ENCODE measurements at regions not wholly inside any gene's neighbourhood (a gene's known extent, or its start where the extent isn't known, plus 50 kb on each side); places are given as distances from the start of the nearest gene placed in this dataset.

DNA sequence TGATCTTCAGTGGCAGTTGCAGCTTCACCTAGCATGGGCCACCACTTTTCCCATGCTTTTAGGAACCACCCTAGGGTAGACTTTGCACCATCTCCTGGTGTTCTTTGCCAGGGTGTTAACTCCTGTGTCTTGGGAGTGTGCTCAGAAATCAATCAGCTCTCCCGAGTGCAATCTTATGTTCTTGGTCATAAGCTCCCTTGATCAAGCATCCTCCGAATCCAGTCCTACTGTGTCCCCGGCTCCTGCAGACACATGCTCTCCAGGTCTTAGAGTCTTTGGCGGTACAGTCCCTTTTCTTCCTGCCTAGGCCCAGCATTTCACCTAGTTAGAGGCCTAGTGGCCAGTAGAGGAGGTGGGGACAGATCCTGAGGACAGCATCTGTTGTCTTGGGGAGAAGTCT lies 74.7 kb upstream of the SYN2 start:
- no peaks in the 10 kb centered on the region for H3K79me2 ChIP-seq (ENCODE audit: insufficient read depth, low read length)
- H3F3A ChIP-seq (ENCODE audit: low read depth), result no peaks in the 10 kb centered on the region
- no peak overlapping the region for H2AFZ ChIP-seq (ENCODE audit: low read length)
- no peaks in the 10 kb centered on the region for H3K9me3 ChIP-seq (ENCODE audit: insufficient read depth, low read depth, low read length)
- no peak overlapping the region for H3K4me3 ChIP-seq (ENCODE audit: low read length, poor library complexity, severe bottlenecking)
- H4K20me1 ChIP-seq (ENCODE audit: insufficient read depth, low read length, poor library complexity, severe bottlenecking), result no peaks in the 10 kb centered on the region
- H3K9me2 ChIP-seq (replicated peaks; ENCODE audit: low read depth, low read length), result no peaks in the 10 kb centered on the region
- no peak overlapping the region for H3K4me2 ChIP-seq (ENCODE audit: low read depth, low read length, poor library complexity, severe bottlenecking)
- H3K4me1 ChIP-seq (ENCODE audit: insufficient read depth, low read length, poor library complexity, severe bottlenecking), result no peaks in the 10 kb centered on the region
- no peaks in the 10 kb centered on the region for H3K36me3 ChIP-seq (ENCODE audit: insufficient read depth, low read length)
- TF ChIP-seq, protein P1, sequence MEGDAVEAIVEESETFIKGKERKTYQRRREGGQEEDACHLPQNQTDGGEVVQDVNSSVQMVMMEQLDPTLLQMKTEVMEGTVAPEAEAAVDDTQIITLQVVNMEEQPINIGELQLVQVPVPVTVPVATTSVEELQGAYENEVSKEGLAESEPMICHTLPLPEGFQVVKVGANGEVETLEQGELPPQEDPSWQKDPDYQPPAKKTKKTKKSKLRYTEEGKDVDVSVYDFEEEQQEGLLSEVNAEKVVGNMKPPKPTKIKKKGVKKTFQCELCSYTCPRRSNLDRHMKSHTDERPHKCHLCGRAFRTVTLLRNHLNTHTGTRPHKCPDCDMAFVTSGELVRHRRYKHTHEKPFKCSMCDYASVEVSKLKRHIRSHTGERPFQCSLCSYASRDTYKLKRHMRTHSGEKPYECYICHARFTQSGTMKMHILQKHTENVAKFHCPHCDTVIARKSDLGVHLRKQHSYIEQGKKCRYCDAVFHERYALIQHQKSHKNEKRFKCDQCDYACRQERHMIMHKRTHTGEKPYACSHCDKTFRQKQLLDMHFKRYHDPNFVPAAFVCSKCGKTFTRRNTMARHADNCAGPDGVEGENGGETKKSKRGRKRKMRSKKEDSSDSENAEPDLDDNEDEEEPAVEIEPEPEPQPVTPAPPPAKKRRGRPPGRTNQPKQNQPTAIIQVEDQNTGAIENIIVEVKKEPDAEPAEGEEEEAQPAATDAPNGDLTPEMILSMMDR (conservative IDR thresholded peaks at IDR 0.05; ENCODE audit: low read length), result no peak
- no peak for TF ChIP-seq EZH2phosphoT487 (IDR thresholded peaks at IDR 0.05; ENCODE audit: borderline replicate concordance)
- H3K9ac ChIP-seq (ENCODE audit: low read depth, low read length, poor library complexity, severe bottlenecking), result no peak overlapping the region
- no peaks in the 10 kb centered on the region for H3K27me3 ChIP-seq (ENCODE audit: insufficient read depth, low read length, poor library complexity, severe bottlenecking)

DNA sequence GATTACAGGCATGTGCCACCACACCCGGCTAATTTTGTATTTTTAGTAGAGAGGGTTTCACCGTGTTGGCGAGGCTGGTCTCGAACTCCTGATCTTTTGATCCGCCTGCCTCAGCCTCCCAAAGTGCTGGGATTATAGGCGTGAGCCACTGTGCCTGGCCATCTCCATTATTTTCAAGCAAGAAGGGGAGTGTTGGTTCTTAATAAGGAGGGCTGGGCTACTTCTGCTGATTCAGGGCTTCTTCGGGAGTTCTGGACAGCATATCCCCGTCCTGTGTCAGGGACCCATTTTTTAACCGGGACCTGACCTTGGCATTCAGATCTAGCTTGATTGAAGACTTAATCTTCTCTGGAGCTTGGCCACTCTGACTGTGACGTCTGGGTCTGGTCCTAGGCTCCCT lies 74.1 kb upstream of the SYN2 start:
- no peaks in the 10 kb centered on the region for H3K79me2 ChIP-seq (ENCODE audit: insufficient read depth, low read length)
- H4K20me1 ChIP-seq (ENCODE audit: insufficient read depth, low read length, poor library complexity, severe bottlenecking), result no peaks in the 10 kb centered on the region
- H3K4me3 ChIP-seq (ENCODE audit: low read length, poor library complexity, severe bottlenecking), result no peak overlapping the region
- H3K9me3 ChIP-seq (ENCODE audit: insufficient read depth, low read depth, low read length), result no peaks in the 10 kb centered on the region
- no peaks in the 10 kb centered on the region for H3K36me3 ChIP-seq (ENCODE audit: insufficient read depth, low read length)
- TF ChIP-seq, protein P1 (conservative IDR thresholded peaks at IDR 0.05; ENCODE audit: low read length), result no peak
- no peak for TF ChIP-seq EZH2phosphoT487 (IDR thresholded peaks at IDR 0.05; ENCODE audit: borderline replicate concordance)
- no peak overlapping the region for H3K9ac ChIP-seq (ENCODE audit: low read depth, low read length, poor library complexity, severe bottlenecking)
- no peaks in the 10 kb centered on the region for H3F3A ChIP-seq (ENCODE audit: low read depth)
- no peak overlapping the region for H2AFZ ChIP-seq (ENCODE audit: low read length)
- H3K4me2 ChIP-seq (ENCODE audit: low read depth, low read length, poor library complexity, severe bottlenecking), result no peak overlapping the region
- no peaks in the 10 kb centered on the region for H3K4me1 ChIP-seq (ENCODE audit: insufficient read depth, low read length, poor library complexity, severe bottlenecking)
- no peaks in the 10 kb centered on the region for H3K9me2 ChIP-seq (replicated peaks; ENCODE audit: low read depth, low read length)
- no peaks in the 10 kb centered on the region for H3K27me3 ChIP-seq (ENCODE audit: insufficient read depth, low read length, poor library complexity, severe bottlenecking)

DNA sequence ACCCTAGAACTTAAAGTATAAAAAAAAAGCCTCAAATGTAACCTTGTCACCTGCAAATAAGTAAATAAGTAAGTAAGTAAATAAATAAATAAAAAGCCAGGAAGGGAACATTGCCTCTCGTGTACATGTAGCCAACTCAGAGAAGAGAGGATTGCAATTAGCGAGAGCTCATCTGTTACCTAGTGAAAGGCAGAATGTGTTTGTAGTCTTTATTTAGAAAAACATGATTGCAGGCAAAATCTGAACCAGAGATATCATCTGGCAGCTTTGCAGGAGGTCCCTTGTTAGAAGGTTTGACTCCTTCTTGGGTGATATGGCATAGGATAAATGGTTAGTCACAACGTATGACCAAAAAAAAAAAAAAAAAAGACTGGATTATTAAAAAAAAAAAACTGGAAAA lies 71.6 kb upstream of the SYN2 start:
- H3K9me2 ChIP-seq (replicated peaks; ENCODE audit: low read depth, low read length), result no peaks in the 10 kb centered on the region
- H4K20me1 ChIP-seq (ENCODE audit: insufficient read depth, low read length, poor library complexity, severe bottlenecking), result no peaks in the 10 kb centered on the region
- H3K36me3 ChIP-seq (ENCODE audit: insufficient read depth, low read length), result no peaks in the 10 kb centered on the region
- no peak overlapping the region for H3K9ac ChIP-seq (ENCODE audit: low read depth, low read length, poor library complexity, severe bottlenecking)
- no peaks in the 10 kb centered on the region for H3F3A ChIP-seq (ENCODE audit: low read depth)
- H3K79me2 ChIP-seq (ENCODE audit: insufficient read depth, low read length), result no peaks in the 10 kb centered on the region
- no peak overlapping the region for H3K4me3 ChIP-seq (ENCODE audit: low read length, poor library complexity, severe bottlenecking)
- H3K4me1 ChIP-seq (ENCODE audit: insufficient read depth, low read length, poor library complexity, severe bottlenecking), result no peaks in the 10 kb centered on the region
- H3K9me3 ChIP-seq (ENCODE audit: insufficient read depth, low read depth, low read length), result no peaks in the 10 kb centered on the region
- H3K4me2 ChIP-seq (ENCODE audit: low read depth, low read length, poor library complexity, severe bottlenecking), result no peak overlapping the region
- no peaks in the 10 kb centered on the region for H3K27me3 ChIP-seq (ENCODE audit: insufficient read depth, low read length, poor library complexity, severe bottlenecking)
- no peak for TF ChIP-seq EZH2phosphoT487 (IDR thresholded peaks at IDR 0.05; ENCODE audit: borderline replicate concordance)
- TF ChIP-seq, protein P1 (conservative IDR thresholded peaks at IDR 0.05; ENCODE audit: low read length), result no peak
- no peak overlapping the region for H2AFZ ChIP-seq (ENCODE audit: low read length)
